GM12878 (cell line): ENCODE measurements at regions not wholly inside any gene's neighbourhood (a gene's known extent, or its start where the extent isn't known, plus 50 kb on each side); places are given as distances from the start of the nearest gene placed in this dataset.

ENCODE experiments used
- ATAC-seq: fragments of 200-7000 bp; cut with Tn5 transposase; 3 replicates; pipeline ENCODE4 v1.9.1; 2020; ENCODE audit warnings: mild to moderate bottlenecking, moderate library complexity
- BruUV-seq: library from RNA; stranded (reverse); fragments of 400-500 nt; replicated peaks from 2 replicates; lab custom pipeline; 2021; lab: Mats Ljungman, UMichigan
- CTCF ChIA-PET: fragments of 300-600 bp; sonication (Branson Sonifier 250); formaldehyde crosslinking; extraction: SDS; loops from one replicate; lab custom pipeline; 2021; ENCODE audit warnings: inconsistent platforms; lab: Yijun Ruan, JAX
- POLR2A ChIA-PET: fragments of 350-600 bp; formaldehyde crosslinking; extraction: SDS; loops from one replicate; lab custom pipeline; 2021; ENCODE audit warnings: inconsistent platforms; lab: Charles Lee
- RAD21 ChIA-PET: fragments of 300-600 bp; sonication (Branson Sonifier 250); formaldehyde crosslinking; loops from one replicate; lab custom pipeline; 2023; ENCODE audit warnings: antibody characterized with exemption; ENCODE audit not compliant: unreplicated experiment; lab: Charles Lee
- SMC1A ChIA-PET: fragments of 300-600 bp; sonication (Branson Sonifier 250); formaldehyde crosslinking; loops from one replicate; lab custom pipeline; 2023; ENCODE audit not compliant: unreplicated experiment, uncharacterized antibody; lab: Charles Lee
- DNase-seq: peaks from one replicate; pipeline ENCODE4 v3.0.0-alpha.2; 2011; ENCODE audit warnings: low read depth, low spot score
- FAIRE-seq: peaks from 3 replicates; lab custom pipeline; 2011; peaks lifted over from hg19 to GRCh38; lab: Jason Lieb, UNC
- H2AFZ ChIP-seq: 2 replicates; pipeline ENCODE4 v1.6.0; 2011; ENCODE audit warnings: low read depth, low read length, control low read depth; ENCODE audit not compliant: control insufficient read depth
- H3K27ac ChIP-seq: 2 replicates; pipeline ENCODE4 v1.5.1; 2011; ENCODE audit warnings: control low read depth; ENCODE audit not compliant: control insufficient read depth, insufficient read depth
- H3K27me3 ChIP-seq, 2 experiments: replicated peaks in 1 of 2; 2 replicates each; pipeline versions ENCODE4 v1.6.0 to v1.6.1; 2011; ENCODE audit warnings: low read length in 1 of 2; ENCODE audit not compliant: control insufficient read depth in 2 of 2, insufficient read depth in 2 of 2
- H3K36me3 ChIP-seq, 2 experiments: 2 replicates each; pipeline ENCODE4 v1.5.1; 2011; ENCODE audit warnings: low read length in 1 of 2; ENCODE audit not compliant: control insufficient read depth in 2 of 2, insufficient read depth in 2 of 2
- H3K4me1 ChIP-seq: 2 replicates; pipeline ENCODE4 v1.6.1; 2011; ENCODE audit warnings: mild to moderate bottlenecking, low read length, moderate library complexity, mixed read lengths; ENCODE audit not compliant: control insufficient read depth, insufficient read depth
- H3K4me2 ChIP-seq: 2 replicates; pipeline ENCODE4 v1.6.0; 2011; ENCODE audit warnings: control low read depth; ENCODE audit not compliant: control insufficient read depth, insufficient read depth
- H3K4me3 ChIP-seq: fragments of 200-600 bp; sonication (generic); 2 replicates; pipeline ENCODE4 v1.5.1; 2016
- H3K79me2 ChIP-seq: 2 replicates; pipeline ENCODE4 v1.6.0; 2011; ENCODE audit warnings: low read length; ENCODE audit not compliant: control insufficient read depth, insufficient read depth
- H3K9ac ChIP-seq: 2 replicates; pipeline ENCODE4 v1.8.0; 2011; ENCODE audit warnings: low read length, control low read depth, mixed read lengths; ENCODE audit not compliant: control insufficient read depth, insufficient read depth
- H3K9me3 ChIP-seq: replicated peaks from 3 replicates; pipeline ENCODE4 v1.5.1; 2011; ENCODE audit warnings: mild to moderate bottlenecking, low read length; ENCODE audit not compliant: control insufficient read depth, insufficient read depth
- H4K20me1 ChIP-seq: 2 replicates; pipeline ENCODE4 v1.6.0; 2011; ENCODE audit not compliant: control insufficient read depth, insufficient read depth
- CBX3 ChIP-seq: fragments of 200-600 bp; sonication (generic); IDR thresholded peaks from 2 replicates; pipeline ENCODE4 v1.6.1; 2016; ENCODE audit warnings: low read depth, borderline replicate concordance
- CREB1 ChIP-seq: IDR thresholded peaks from 2 replicates; pipeline ENCODE4 v1.6.1; 2012; ENCODE audit warnings: low read depth, mild to moderate bottlenecking, inconsistent platforms
- DPF2 ChIP-seq: fragments of 450-650 bp; IDR thresholded peaks from 2 replicates; pipeline ENCODE4 v1.6.1; 2017; ENCODE audit warnings: mild to moderate bottlenecking
- ELK1 ChIP-seq: IDR thresholded peaks from 2 replicates; pipeline ENCODE4 v1.6.1; 2012; ENCODE audit warnings: low read depth, low read length, improper control_type of control experiment
- ESRRA ChIP-seq: IDR thresholded peaks from 2 replicates; pipeline ENCODE4 v1.6.1; 2012; ENCODE audit warnings: mild to moderate bottlenecking, low read length, improper control_type of control experiment
- JUNB ChIP-seq: IDR thresholded peaks from 2 replicates; pipeline ENCODE4 v1.6.1; 2016; ENCODE audit warnings: antibody characterized with exemption, mild to moderate bottlenecking
- KAT2A ChIP-seq: conservative IDR thresholded peaks from 2 replicates; pipeline ENCODE4 v1.6.1; 2011; ENCODE audit warnings: low read depth, low read length; ENCODE audit not compliant: control insufficient read depth
- MEF2B ChIP-seq: fragments of 450-650 bp; IDR thresholded peaks from 2 replicates; pipeline ENCODE4 v1.6.1; 2018; ENCODE audit warnings: mild to moderate bottlenecking, moderate library complexity; ENCODE audit not compliant: partially characterized antibody, poor library complexity, severe bottlenecking
- NFXL1 ChIP-seq: fragments of 450-650 bp; IDR thresholded peaks from 2 replicates; pipeline ENCODE4 v1.6.1; 2017; ENCODE audit warnings: antibody characterized with exemption, mild to moderate bottlenecking, borderline replicate concordance
- NRF1 ChIP-seq: conservative IDR thresholded peaks from 2 replicates; pipeline ENCODE4 v1.6.1; 2011; ENCODE audit warnings: mild to moderate bottlenecking, low read depth, low read length, improper control_type of control experiment
- PML ChIP-seq: IDR thresholded peaks from 2 replicates; pipeline ENCODE4 v1.6.1; 2012; ENCODE audit warnings: low read length, inconsistent platforms
- POLR2AphosphoS5 ChIP-seq: IDR thresholded peaks from 2 replicates; pipeline ENCODE4 v1.6.1; 2011; ENCODE audit warnings: mild to moderate bottlenecking, low read length, inconsistent platforms
- SMARCA5 ChIP-seq: fragments of 450-650 bp; IDR thresholded peaks from 2 replicates; pipeline ENCODE4 v1.6.1; 2017; ENCODE audit warnings: mild to moderate bottlenecking
- SMC3 ChIP-seq: IDR thresholded peaks from 2 replicates; pipeline ENCODE4 v1.6.1; 2011; ENCODE audit warnings: low read length, improper control_type of control experiment, borderline replicate concordance
- ZBTB11 ChIP-seq: fragments of 450-650 bp; formaldehyde crosslinking; IDR thresholded peaks from 2 replicates; pipeline ENCODE4 v1.5.0; 2022; ENCODE audit warnings: mild to moderate bottlenecking, missing genetic modification characterization
- ZBTB40 ChIP-seq: fragments of 450-650 bp; IDR thresholded peaks from 2 replicates; pipeline ENCODE4 v1.6.1; 2016; ENCODE audit warnings: mild to moderate bottlenecking, moderate library complexity, borderline replicate concordance
- ZNF217 ChIP-seq: fragments of 450-650 bp; IDR thresholded peaks from 2 replicates; pipeline ENCODE4 v1.6.1; 2017; ENCODE audit warnings: antibody characterized with exemption, mild to moderate bottlenecking
- ZNF24 ChIP-seq: fragments of 450-650 bp; IDR thresholded peaks from 2 replicates; pipeline ENCODE4 v1.6.1; 2017; ENCODE audit warnings: antibody characterized with exemption, mild to moderate bottlenecking
- WGBS: methylation state at CpG from one replicate; pipeline ENCODE4 v1.1.6; 2016; ENCODE audit warnings: low lambda C conversion rate; ENCODE audit not compliant: insufficient replicate concordance, insufficient coverage; ENCODE audit errors: missing lambda C conversion rate; 5-methylcytosine and 5-hydroxymethylcytosine counted together
- in situ Hi-C: fragments of 300-500 bp; cut with MboI; formaldehyde crosslinking; loops from 9 replicates; pipeline ENCODE4 v1.14.3; 2018; ENCODE audit warnings: mixed read lengths
- intact Hi-C: fragments of 100-400 bp; cut with micrococcal nuclease; formaldehyde crosslinking; loops from one replicate; pipeline ENCODE4 v1.14.2; 2022; ENCODE audit not compliant: unreplicated experiment

DNA sequence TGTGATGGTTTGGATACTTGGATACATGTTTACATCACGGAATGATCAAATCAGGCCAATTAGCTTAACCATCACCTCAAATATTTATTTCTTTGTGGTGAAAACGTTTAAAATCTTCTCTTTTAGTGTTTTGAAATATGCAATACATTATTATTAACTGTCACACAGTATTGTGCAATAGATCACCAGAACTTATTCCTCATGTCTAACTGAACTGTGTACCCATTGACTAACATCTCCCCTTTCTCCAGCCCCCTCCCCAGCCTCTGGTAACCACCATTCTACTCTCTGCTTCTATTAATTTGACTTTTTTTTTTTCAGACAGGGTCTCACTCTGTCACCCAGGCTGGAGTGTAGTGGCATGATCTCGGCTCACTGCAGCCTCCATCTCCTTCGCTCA, 471.9 kb downstream of the BCOR start (continued):
- TF ChIP-seq ZBTB11 (CRISPR knock-in tag) = no peak
- TF ChIP-seq SMARCA5 = no peak
- no peak for TF ChIP-seq POLR2AphosphoS5
- no peak for TF ChIP-seq NRF1
- TF ChIP-seq ZNF24 = no peak
- TF ChIP-seq ESRRA = no peak
- TF ChIP-seq ZNF217 = no peak
- TF ChIP-seq KAT2A = no peak
- TF ChIP-seq DPF2 = no peak
- TF ChIP-seq JUNB = no peak

GRCh38 chrX:39626749-39627148, 471.0 kb downstream of the BCOR start:
- no peak overlapping the region for H3K4me2 ChIP-seq
- no peak overlapping the region for H3K27ac ChIP-seq
- H2AFZ ChIP-seq = no peak overlapping the region
- no peaks in the 10 kb centered on the region for H4K20me1 ChIP-seq
- H3K9ac ChIP-seq = no peak overlapping the region
- in situ Hi-C loops = no loop called here
- H3K4me3 ChIP-seq = no peak overlapping the region
- ChIA-PET RAD21 (no interaction called here), SMC1A (no interaction called here), CTCF (no interaction called here), POLR2A (no interaction called here)
- BruUV-seq = no TSS peak
- DNase-seq (no peak), FAIRE-seq (no peak), ATAC-seq (no peak)
- H3K9me3 ChIP-seq = no peaks in the 10 kb centered on the region
- 14% methylated on average over 7 of the region's 7 CpGs for WGBS
- no peaks in the 10 kb centered on the region for H3K4me1 ChIP-seq
- H3K27me3 ChIP-seq = no peaks in the 10 kb centered on the region
- no peaks in the 10 kb centered on the region for H3K79me2 ChIP-seq
- no peaks in the 10 kb centered on the region for H3K36me3 ChIP-seq
- intact Hi-C loops = no loop called here
- no peak for TF ChIP-seq NFXL1
- no peak for TF ChIP-seq KAT2A
- no peak for TF ChIP-seq PML
- TF ChIP-seq ELK1 = no peak
- TF ChIP-seq CBX3 = no peak
- no peak for TF ChIP-seq ZBTB40
- TF ChIP-seq MEF2B = no peak
- TF ChIP-seq CREB1 = no peak
- TF ChIP-seq SMC3 = no peak
